Activated CD4-positive, alpha-beta T cell treated with anti-CD3 and anti-CD28 coated beads, Interleukin-2, Interleukin-6, amounts not matched to agents 100 ng/mL and 50 ng/mL, durations not matched to agents 16 hours and 8 hours (primary cell): ENCODE measurements at regions not wholly inside any gene's neighbourhood (a gene's known extent, or its start where the extent isn't known, plus 50 kb on each side); places are given as distances from the start of the nearest gene placed in this dataset.
"Not testable (repeated sequence)": the region's sequence is repeated elsewhere in the genome, so short reads cannot be mapped to it uniquely, and the experiment has no call there.

ENCODE experiments used
- DNase-seq: peaks from one replicate; pipeline ENCODE4 v3.0.0-alpha.2; 2020

DNA sequence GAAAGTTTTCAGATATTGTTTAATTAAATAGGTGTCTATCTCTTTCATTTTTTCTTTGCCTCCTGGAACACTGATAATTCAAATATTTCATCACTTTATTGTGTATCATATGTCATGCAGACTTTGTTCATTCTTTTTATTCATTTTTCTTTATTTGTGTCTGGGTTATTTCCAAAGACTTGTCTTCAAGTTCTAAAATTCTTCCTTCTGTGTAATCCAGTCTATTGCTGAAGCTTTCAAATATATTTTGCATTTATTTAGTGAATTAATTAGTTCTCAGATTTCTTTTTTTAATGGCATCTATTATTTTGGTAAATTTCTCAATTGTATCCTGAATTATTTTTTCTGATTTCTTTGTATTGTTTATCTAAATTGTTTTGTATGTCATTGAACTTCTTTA, 70.1 kb downstream of the ZNF330 start:
- no peak for DNase-seq

DNA sequence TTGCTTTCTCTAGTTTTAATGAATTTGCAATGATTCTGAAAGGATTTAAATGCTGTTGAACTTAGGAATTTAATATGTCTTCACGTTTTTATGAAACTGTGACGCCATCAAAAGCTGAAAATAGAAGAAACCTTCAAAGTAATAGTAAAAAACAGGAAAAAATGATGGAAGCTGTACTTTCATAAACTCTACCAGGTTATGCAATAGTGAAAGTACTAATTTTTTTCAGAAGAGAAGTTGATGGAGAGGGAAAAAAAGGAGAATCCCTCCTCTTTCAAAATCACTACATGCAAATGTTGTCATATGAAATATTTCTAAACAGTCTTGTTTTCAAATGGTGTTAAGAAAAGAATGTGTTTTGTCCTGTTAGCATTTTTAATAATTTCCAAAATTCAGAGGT, 73.6 kb downstream of the ZNF330 start:
- no peak for DNase-seq

- no peak for DNase-seq
These were observed 80.5 kb downstream of the ZNF330 start for GRCh38 chr4:141301216-141301615.

- DNase-seq: no peak
These were observed 82.2 kb downstream of the ZNF330 start for GRCh38 chr4:141302924-141303323.

GRCh38 chr4:141304346-141304745, 83.7 kb downstream of the ZNF330 start:
- peak; percentile 12 for DNase-seq

DNA sequence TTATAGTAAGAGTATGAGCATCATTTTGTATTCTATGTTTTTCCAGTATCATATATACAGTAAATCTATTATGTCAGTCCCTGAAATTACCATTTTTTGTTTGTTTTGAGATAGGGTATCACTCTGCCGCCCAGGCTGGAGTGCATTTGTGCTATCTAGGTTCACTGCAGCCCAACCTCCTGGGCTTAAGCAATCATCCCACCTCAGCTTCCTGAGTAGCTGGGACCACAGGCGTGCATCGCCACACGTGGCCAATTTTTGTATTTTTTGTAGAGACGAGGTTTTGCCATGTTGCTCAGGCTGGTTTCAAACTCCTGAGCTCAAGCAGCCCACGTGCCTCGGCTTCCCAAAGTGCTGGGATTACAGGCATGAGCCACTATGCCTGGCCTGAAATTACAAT, 85.6 kb downstream of the ZNF330 start:
- no peak for DNase-seq

GRCh38 chr4:141307241-141307689, 86.6 kb downstream of the ZNF330 start:
- peak; percentile 78 for DNase-seq

- no peak for DNase-seq
These were observed 89.2 kb downstream of the ZNF330 start for GRCh38 chr4:141309874-141310273.

- no peak for DNase-seq
These were observed 90.8 kb downstream of the ZNF330 start for GRCh38 chr4:141311246-141312204.

DNA sequence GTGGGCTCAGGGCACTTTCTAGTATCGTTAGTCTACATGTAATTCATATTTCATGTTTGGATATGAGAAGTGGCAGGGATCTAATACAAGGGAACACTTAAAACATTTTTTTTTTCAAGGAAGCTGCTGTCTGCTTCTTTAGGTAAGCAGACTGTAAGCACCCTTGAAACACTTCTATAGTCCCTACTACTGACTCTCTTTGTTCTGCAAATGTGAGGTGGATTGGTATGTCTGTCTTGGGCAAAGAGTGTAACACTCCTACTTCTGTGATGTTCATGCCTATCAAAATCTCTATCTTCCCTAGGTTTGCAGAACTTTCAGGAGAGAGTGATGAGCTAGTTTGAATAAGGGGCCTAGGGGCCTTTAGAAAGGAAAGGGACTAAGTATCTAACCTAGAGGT, 93.9 kb downstream of the ZNF330 start:
- DNase-seq: no peak

- no peak for DNase-seq
These were observed 108.0 kb downstream of the ZNF330 start for GRCh38 chr4:141328560-141329173.

GRCh38 chr4:141329174-141329569, 108.5 kb downstream of the ZNF330 start:
- DNase-seq: no peak

DNA sequence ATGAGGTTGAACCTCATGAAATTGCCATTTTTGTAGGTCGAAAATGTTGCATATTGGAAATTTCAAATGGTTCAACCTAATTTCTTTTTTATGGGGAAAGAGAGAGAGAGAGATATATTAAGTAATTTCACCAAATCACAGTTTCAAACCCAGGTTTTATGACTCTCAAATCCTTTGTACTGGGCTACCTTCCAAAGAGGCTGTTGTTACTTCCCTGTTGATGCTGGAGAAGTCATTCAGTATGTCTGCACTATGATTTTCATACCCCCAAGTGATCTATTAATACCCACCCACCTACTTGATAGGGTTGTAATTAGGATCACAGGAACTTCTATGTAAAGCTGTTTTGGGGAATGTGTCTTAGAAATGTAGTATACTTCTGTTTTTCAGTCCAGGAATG, 109.9 kb downstream of the ZNF330 start:
- DNase-seq: no peak

GRCh38 chr4:141331534-141332358, 111.1 kb downstream of the ZNF330 start:
- no peak for DNase-seq

- not testable (repeated sequence) for DNase-seq
These were observed 111.9 kb downstream of the ZNF330 start for GRCh38 chr4:141332359-141333181.

GRCh38 chr4:141333456-141334230, 112.9 kb downstream of the ZNF330 start:
- DNase-seq: not testable (repeated sequence)

GRCh38 chr4:141335166-141335565, 114.5 kb downstream of the ZNF330 start:
- DNase-seq: no peak

GRCh38 chr4:141338238-141338637, 117.5 kb downstream of the ZNF330 start:
- DNase-seq: no peak

GRCh38 chr4:141339391-141339790, 118.7 kb downstream of the ZNF330 start:
- no peak for DNase-seq

DNA sequence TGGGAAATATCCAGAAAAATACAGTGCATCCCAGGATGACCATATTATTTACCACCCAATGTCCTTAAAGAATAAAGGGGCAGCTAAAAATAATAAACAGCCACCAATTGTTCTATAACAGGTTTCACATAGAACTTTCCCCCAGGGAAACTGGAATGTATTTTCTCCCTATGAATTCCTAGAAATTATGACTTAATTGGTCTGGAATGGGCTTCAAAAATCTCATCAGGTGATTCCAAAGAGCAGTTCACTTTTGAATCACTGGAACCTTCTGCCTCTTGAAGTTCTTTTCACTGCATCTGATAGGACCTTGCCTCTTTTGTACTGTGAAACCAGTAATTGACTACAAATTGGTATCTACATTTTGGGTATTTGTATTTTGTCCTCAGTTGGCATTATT, 119.3 kb downstream of the ZNF330 start:
- no peak for DNase-seq

GRCh38 chr4:141340458-141340857, 119.8 kb downstream of the ZNF330 start:
- no peak for DNase-seq

DNA sequence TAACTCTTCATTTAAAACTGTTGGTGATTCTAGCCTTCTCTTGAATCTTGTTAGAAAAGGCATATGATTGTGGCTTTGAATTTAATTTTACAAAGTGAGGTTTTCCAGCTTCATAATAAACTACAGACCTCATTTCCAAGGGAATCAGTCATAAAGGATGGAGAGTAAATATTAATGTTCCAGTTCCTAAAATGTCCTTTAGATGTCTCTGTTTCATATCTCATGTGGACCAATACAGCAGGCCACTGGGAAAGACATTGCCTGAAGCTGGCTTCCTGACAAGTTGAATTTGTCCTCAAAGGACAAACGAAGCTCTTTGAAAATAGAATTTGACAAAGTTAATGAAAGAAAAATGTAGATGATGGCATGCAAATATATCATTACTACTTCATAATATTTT, 125.4 kb downstream of the ZNF330 start:
- no peak for DNase-seq
